GM12891 (cell line): ENCODE measurements at regions not wholly inside any gene's neighbourhood (a gene's known extent, or its start where the extent isn't known, plus 50 kb on each side); places are given as distances from the start of the nearest gene placed in this dataset.

Experiments used
- DNase-seq: peaks from one replicate; pipeline ENCODE4 v3.0.0; 2011; ENCODE audit warnings: low spot score; ENCODE audit not compliant: insufficient read length
- FAIRE-seq: peaks from 2 replicates; lab custom pipeline; 2011; peaks lifted over from hg19 to GRCh38; lab: Jason Lieb, UNC
- PAX5 ChIP-seq: IDR thresholded peaks from 2 replicates; pipeline ENCODE4 v1.6.1; 2011; ENCODE audit warnings: low read length, moderate library complexity, mild to moderate bottlenecking; ENCODE audit not compliant: insufficient read depth, severe bottlenecking
- POLR2A ChIP-seq: IDR thresholded peaks from 2 replicates; pipeline ENCODE4 v1.6.1; 2011; ENCODE audit warnings: low read depth, low read length, control low read depth
- POLR2AphosphoS5 ChIP-seq: IDR thresholded peaks from 2 replicates; pipeline ENCODE4 v1.6.1; 2011; ENCODE audit warnings: low read depth, low read length, control low read depth
- POU2F2 ChIP-seq: IDR thresholded peaks from 2 replicates; pipeline ENCODE4 v1.6.1; 2011; ENCODE audit warnings: low read depth, mild to moderate bottlenecking, control low read depth, low read length, moderate library complexity
- SPI1 ChIP-seq: IDR thresholded peaks from 2 replicates; pipeline ENCODE4 v1.6.1; 2011; ENCODE audit warnings: low read depth, low read length, control low read depth
- TAF1 ChIP-seq: IDR thresholded peaks from 2 replicates; pipeline ENCODE4 v1.6.1; 2011; ENCODE audit warnings: low read depth, low read length, control low read depth

DNA sequence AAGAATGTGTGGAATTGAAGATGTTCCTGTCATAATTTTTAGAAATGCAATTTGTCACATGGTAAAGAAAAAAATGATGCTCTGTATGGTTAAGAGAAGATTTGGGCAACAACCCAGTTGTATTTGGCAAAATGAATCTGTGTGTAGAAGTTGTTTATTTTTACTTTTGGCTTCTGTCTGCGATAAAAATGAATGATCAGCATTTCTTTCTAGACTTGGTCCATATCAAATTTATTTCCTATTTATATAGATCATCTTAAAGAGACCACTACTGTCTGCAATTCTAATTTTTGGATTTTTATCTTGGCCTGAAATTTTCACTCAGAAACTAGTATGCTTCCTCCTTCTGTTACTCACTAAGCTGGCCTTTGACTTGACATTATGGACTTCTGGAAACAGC, 396.9 kb downstream of the FAM47A start:
- TF ChIP-seq TAF1: no peak
- TF ChIP-seq POLR2AphosphoS5: no peak
- TF ChIP-seq PAX5: no peak
- no peak for TF ChIP-seq POU2F2
- TF ChIP-seq POLR2A: no peak
- no peak for TF ChIP-seq SPI1
- DNase-seq (no peak), FAIRE-seq (no peak)

GRCh38 chrX:33726281-33727160, 405.6 kb downstream of the FAM47A start:
- no peak for TF ChIP-seq POLR2AphosphoS5
- TF ChIP-seq TAF1: no peak
- TF ChIP-seq POU2F2: no peak
- TF ChIP-seq PAX5: no peak
- no peak for TF ChIP-seq SPI1
- no peak for TF ChIP-seq POLR2A
- peak; percentile 13 for FAIRE-seq
- no peak for DNase-seq

DNA sequence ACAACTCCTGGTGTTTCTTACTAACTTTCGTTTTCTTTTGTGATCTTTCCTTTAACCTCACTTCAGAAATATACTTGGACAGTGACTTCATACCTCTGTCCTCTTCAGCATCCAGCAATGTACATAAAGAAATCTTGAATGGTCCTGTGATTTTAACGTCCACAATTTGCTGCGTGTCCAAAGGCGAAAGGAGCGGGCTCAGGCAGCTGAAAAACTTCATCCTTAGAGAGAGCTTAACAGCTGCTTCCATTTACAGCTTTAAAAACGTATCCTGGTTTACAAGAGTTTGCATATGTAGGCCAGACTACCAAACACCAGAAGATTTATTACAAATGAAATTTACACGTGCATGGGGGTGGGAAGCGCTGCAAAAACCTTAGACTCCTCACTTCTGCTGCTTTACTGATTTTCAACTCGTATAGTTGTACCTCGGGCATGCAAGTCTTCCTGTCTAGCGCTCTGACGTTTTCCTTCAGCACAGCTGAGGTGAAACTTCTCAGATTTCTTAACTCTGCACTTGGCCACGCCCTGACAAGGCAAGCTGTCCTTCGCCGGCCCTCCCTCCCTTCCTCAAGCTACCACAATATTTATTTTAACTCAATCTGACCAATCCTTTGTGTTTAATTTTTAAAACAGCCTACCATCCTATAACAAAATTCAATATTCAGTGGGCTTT, 406.4 kb downstream of the FAM47A start:
- no peak for TF ChIP-seq TAF1
- no peak for TF ChIP-seq SPI1
- TF ChIP-seq POU2F2: no peak
- no peak for TF ChIP-seq POLR2A
- TF ChIP-seq POLR2AphosphoS5: no peak
- no peak for TF ChIP-seq PAX5
- DNase-seq (no peak), FAIRE-seq (no peak)

GRCh38 chrX:33721927-33722326, 410.2 kb downstream of the FAM47A start:
- FAIRE-seq (no peak), DNase-seq (no peak)
- TF ChIP-seq PAX5 (no peak), POLR2A (no peak), TAF1 (no peak), POLR2AphosphoS5 (no peak), POU2F2 (no peak), SPI1 (no peak)

- FAIRE-seq: no peak
- TF ChIP-seq SPI1 (no peak), POLR2AphosphoS5 (no peak)
Observed at GRCh38 chrX:33686105-33686504, 446.0 kb downstream of the FAM47A start.

More at GRCh38 chrX:33686105-33686504, 446.0 kb downstream of the FAM47A start:
- no peak for DNase-seq
